ENCODE measurements at regions not wholly inside any gene's neighbourhood (a gene's known extent, or its start where the extent isn't known, plus 50 kb on each side); places are given as distances from the start of the nearest gene placed in this dataset.

GRCh38 chr9:89679581-89679980, 74.8 kb downstream of the GADD45G start:
- Histone ChIP-seq H3K9me2 (ENCODE audit: insufficient read depth) (no peaks in the 10 kb centered on the region), H3K36me3 (ENCODE audit: control insufficient read depth in 1 of 2, insufficient read depth in 2 of 2, low read length in 2 of 2) (no peaks in the 10 kb centered on the region), H3K4me2 (ENCODE audit: low read length) (no peak overlapping the region), H3K27me3 (ENCODE audit: insufficient read depth, low read length) (no peaks in the 10 kb centered on the region), H3K4me3 (replicated peaks in 1 of 2; ENCODE audit: low read depth in 1 of 2, low read length in 2 of 2) (no peak overlapping the region), H2AFZ (ENCODE audit: low read depth, low read length, poor library complexity, severe bottlenecking) (no peak overlapping the region), H3K9me3 (ENCODE audit: control insufficient read depth in 1 of 2, insufficient read depth in 1 of 2, low read depth in 1 of 2, low read length in 2 of 2) (no peaks in the 10 kb centered on the region), H3K27ac (ENCODE audit: low read depth, low read length) (no peak overlapping the region), H3K4me1 (ENCODE audit: control insufficient read depth in 1 of 2, insufficient read depth in 2 of 2, low read length in 2 of 2) (no peaks in the 10 kb centered on the region), H3K79me2 (ENCODE audit: insufficient read depth, low read length) (no peaks in the 10 kb centered on the region), H3K9ac (ENCODE audit: low read length) (no peak overlapping the region), H4K20me1 (ENCODE audit: insufficient read depth) (no peaks in the 10 kb centered on the region)
- ChIA-PET POLR2A (no interaction called here), RAD21 (ENCODE audit: low non-redundant PET in 1 of 2, low total read pairs in 2 of 2, uncharacterized antibody in 2 of 2, unreplicated experiment in 2 of 2) (no interaction called here), CTCF (no interaction called here)
- no peak for DNase-seq (ENCODE audit: low read depth, low spot score)
- no TSS peak for BruUV-seq (replicated peaks)
- no peak for ATAC-seq
- TF ChIP-seq EGR1 (IDR thresholded peaks at IDR 0.05; ENCODE audit: low read depth) (no peak), SP1 (IDR thresholded peaks at IDR 0.05; ENCODE audit: low read depth) (no peak), ELF1 (IDR thresholded peaks at IDR 0.05; ENCODE audit: borderline replicate concordance, low read depth) (no peak), ZNF274 (IDR thresholded peaks at IDR 0.05; ENCODE audit: low read depth, low read length) (no peak), EZH2 (IDR thresholded peaks at IDR 0.05) (no peak), POLR2AphosphoS5 (IDR thresholded peaks at IDR 0.05; ENCODE audit: low read depth, low read length) (no peak), JUND (IDR thresholded peaks at IDR 0.05) (no peak), MAX (IDR thresholded peaks at IDR 0.05) (no peak), CTCF (IDR thresholded peaks at IDR 0.05 in 2 of 3, conservative IDR thresholded peaks at IDR 0.05 in 1 of 3; ENCODE audit: borderline replicate concordance in 1 of 3, insufficient read depth in 1 of 3, low read depth in 2 of 3, low read length in 2 of 3) (no peak), CEBPB (IDR thresholded peaks at IDR 0.05; ENCODE audit: low read depth) (no peak), SRF (IDR thresholded peaks at IDR 0.05; ENCODE audit: low read depth) (no peak)
- intact Hi-C loops (cut with micrococcal nuclease), result no loop called here
